GM18498 (cell line): ENCODE measurements at regions not wholly inside any gene's neighbourhood (a gene's known extent, or its start where the extent isn't known, plus 50 kb on each side); places are given as distances from the start of the nearest gene placed in this dataset.
"Not testable (repeated sequence)": the region's sequence is repeated elsewhere in the genome, so short reads cannot be mapped to it uniquely, and the experiment has no call there.

ENCODE experiments used
- ATAC-seq: cut with Tn5 transposase; IDR thresholded peaks from one replicate; pipeline ENCODE4 v1.9.1; 2021; ENCODE audit warnings: mild to moderate bottlenecking, moderate library complexity; ENCODE audit not compliant: unreplicated experiment

DNA sequence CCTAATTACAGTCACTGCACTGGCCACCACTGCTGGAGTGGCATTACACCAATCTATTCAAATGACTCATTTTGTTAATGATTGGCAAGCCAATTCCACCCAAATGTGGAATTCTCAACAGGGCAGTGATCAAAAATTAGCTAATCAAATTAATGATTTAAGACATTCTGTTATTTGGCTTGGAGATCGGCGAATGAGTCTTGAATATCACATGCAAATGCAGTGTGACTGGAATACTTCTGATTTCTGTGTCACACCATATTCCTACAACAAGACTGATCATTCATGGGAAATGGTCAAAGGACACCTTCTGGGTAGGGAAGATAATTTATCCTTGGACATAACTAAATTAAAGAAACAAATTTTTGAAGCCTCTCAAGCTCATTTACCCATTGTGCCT lies 165.1 kb downstream of the IER5 start:
- ATAC-seq = not testable (repeated sequence)

DNA sequence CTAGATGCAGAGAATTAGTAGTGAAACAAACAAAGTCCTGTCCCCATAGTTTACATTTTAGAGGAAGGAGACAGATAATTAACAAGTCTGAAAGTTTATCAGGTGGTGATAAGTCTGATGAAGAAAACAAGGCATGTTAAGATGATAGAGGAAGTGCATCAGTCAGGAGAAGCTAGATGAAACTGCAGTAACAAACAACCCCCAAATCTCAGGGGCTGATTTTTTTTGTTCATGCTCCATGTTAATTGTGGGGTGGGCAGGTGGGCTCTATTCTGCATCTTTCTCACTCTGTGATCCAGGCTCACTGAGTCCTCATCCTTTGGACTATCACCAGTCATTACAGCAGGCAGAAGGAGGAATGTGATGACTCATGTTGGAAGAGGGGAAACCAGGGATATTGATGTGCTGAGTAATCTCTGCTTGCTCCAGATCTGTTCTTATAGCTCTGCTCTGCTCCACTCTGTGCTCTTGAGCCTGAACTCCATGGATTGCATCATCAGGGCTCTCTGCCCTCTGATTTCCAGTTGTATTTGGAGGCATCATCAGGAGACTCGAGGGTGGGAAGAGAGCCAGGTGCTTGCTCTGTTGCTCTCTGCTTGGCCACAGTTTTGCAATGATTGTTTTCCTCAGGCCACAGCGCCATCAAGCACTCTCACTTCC lies 166.9 kb downstream of the IER5 start:
- ATAC-seq = no peak

DNA sequence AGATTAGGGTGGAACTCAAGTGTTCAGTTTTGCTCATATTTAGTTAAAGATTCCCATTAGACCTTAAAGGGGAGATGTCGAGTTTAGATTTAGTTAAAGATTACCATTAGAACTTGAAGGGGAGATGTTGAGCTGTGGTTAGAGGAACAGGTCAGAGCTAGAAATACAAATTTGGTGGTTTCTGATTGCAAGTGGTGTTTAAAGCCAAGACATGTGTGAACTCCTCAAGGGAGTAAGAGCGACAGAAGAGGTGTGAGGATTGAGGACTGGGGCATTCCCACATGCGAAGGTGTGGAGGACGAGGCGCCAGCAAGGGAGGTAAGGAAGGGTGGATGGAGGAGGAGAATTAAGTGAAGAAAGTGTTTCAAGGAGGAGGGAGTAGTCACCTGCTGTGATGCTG lies 168.6 kb downstream of the IER5 start:
- ATAC-seq = peak; percentile 80

DNA sequence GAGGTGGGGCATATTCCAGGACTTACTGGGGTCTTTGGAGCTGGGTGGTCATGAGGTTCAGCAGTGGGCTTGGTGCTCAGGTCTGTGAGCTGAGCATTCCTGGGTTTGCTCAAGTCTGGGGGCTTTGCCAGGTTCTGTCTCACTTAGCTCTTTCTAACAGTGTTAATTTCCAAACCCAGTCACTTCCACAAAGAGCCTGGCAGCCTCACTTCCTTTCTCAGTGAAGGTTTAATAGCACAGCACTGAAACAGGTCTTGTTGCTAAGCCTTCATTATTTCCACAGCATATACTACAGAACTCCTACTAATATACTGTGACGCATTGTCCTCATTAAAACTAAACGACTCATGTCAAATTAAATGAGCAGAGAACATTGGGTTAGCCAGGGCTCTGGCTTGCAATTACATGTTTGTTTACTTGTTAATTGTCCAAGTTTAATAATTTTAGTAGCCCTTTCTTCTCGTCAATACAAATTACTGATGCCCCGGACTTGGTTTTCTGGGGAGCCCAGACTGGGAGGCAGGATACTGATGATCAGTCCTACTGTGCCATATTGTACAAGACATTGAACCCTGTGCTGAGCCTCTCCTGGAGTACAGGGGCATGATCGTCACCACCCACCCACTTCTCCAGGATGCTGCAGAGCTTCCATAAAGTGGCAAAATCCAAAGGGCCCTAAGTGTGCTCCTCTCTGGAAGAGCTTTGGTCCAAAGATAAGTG lies 170.7 kb downstream of the IER5 start:
- no peak for ATAC-seq

DNA sequence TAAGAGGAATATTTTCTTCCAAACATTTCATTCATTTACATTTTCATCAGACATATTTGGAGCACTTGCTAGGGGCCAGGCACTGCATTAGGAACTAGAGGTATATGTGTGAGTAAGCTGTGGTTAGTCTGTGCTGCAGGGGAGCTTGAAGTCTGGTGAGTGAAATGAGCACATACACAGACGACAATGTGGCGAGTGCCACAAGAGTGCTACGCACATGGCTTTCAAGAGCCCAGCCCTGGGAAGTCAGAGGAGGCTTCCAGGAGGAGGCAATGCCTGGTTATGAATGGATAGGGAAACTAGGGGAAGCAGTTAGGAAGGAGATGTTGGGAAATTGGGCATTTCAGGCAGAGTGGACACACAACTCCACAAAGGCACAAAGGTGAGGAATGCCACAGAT lies 171.8 kb downstream of the IER5 start:
- no peak for ATAC-seq

DNA sequence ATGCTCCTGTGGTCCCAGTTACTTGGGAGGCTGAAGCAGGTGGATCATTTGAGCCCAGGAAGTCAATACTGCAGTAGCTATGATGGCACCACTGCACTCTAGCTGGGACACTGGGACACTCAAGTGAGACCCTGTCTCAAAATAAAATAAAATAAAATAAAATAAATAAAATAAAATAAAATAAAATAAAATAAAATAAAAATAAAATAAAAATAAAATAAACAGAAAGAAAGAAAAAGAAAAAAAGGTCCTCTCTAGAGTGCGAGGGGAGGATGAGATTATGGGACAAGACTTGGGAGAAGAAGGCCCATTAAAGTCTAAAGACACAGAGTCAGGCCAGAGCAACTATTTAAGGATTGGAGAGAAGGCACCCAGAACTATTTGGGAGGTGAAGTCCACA lies 172.5 kb downstream of the IER5 start:
- ATAC-seq = no peak

DNA sequence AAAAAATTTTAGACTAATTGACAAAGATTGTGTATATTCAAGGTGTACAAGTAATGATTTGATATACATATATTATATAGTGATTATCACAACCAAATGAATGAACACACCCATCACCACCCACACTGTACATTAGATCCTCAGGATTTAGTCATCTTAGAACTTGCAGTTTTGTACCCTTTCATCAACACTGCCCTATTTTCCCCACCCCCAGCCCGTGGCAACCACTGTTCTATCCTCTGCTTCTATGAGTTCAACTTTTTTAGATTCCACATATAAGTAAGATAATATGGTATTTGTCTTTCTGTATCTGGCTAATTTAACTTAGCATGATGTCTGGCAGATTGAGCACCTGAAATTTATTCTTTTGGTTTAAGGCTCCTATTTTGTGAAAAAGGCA lies 173.6 kb downstream of the IER5 start:
- ATAC-seq = no peak

DNA sequence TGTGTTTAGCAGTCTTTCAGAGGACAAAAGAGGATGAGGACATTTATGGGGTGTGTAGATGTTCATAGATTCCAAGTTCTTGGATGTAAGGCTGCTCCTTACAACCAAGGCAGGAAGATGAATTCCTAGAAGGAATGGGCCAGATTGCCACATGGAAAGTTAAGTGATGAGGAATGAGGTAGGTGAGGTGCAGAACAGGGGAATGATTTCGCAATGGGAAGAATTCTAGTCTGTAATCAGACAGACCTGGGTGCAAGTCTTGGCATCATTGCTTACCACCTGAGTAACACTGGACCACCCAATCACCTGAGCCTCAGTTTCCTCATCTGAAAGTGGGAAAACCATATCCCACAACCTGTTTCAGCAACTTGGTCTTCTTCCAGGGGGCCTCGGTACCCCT lies 174.9 kb downstream of the IER5 start:
- ATAC-seq = no peak

DNA sequence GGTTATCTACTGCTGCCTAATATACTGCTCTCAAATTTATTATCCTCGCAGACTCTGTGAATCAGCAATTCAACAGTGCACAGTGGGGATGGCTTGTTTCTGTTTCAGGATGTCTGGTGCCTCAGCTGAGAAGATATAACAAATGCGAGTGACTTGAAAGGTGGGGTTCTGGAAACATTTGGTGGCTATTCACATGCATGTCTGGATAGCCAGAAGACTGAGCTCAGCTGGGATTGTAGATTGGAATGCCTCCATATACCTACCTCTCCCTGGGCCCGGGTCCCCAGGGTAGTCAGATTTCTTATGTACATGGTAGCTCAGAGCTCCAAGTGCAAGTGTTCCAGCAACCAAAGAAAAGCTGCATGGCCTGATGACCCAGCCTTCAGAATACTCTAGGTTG lies 176.3 kb downstream of the IER5 start:
- no peak for ATAC-seq

DNA sequence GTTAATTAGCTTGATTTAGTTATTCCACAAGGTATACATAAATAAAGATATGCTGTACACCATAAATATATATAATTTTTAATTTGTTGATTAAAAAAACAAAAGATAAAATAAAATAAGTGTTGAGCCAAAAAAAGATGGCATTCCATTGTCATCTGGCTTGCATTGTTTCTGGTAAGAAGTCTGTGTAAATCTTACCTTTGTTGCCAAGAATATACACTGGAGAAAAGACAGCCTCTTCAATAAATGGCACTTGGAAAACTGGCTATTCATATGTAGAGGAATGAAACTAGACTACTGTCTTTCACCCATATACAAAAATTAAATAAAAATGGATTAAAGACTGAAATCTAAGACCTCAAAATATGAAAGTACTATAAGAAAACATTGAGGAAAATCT lies 196.5 kb downstream of the IER5 start:
- no peak for ATAC-seq

DNA sequence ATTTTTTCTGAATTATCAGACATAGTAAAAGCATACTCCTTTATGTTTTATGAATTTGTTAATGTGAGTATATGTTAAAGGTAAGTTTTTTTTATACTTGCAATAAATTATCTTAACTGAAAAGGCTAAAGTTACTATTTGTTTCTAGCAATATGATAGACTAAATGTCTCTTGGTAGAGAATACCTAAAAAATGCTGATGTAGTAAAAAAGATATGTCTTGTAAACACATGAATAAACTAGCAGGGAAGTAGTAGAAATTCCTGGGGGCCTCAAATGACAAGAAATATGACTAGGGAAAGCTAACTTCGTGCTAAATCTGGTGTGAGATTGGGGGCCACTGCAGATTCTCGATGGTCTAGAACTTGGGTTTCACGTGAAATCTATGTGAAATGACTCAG lies 188.1 kb upstream of the CACNA1E start:
- no peak for ATAC-seq

DNA sequence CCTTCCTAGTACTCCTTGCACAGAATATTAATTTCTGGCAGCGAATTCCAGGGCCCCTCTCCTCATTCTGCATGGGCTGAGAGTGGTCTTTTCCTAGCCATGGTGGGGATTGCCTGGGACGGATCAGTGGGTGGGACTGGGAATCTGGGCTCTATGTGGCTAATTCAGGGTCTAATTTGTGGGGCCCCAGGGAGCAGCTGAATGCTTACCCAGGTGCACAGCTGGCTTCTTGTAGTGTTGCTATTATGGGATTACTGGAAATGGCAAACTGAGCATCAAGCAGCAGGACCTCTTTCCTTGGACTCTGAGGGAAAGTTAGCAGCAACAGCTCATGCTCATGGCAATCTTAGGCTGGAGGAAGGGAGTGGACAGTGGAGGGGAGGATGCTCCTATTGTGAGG lies 187.1 kb upstream of the CACNA1E start:
- no peak for ATAC-seq

DNA sequence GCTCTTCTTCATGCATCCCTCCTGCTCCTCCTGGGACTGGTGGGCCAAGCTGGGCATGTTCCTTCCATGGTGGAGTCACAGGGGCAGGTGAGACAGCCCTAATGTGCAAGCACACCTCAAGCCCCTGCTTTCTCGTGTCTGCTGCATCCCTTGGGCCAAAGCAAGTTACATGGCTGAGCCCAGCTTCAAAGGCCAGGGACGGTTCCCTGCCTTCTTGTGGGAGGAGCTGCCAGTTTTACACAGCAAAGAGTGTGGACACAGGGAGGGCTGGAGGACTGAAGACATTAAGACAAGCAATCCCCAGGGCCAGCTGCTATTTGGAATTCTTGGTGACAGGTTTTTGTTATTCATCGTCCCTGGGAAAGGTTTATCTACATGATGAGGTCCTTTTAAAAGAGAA lies 175.2 kb upstream of the CACNA1E start:
- ATAC-seq = no peak

DNA sequence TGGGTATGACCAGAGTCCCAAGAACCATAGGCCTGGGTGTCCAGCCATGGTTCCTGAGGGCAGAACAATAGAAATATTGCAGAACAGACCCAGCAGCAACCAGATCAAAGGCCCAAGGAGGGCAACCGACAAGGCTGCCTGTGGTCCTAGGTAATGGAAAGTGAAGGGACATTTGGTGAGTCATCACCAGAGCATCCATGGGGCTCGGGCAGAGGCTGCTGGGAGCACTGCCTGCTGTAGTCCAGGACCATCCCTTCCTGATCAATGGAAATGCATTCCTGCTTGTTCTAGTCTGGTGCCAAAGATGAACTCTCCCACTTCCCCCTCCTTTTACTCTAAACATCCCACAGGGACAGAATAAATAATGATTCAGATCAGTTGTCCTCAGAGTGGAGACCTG lies 172.8 kb upstream of the CACNA1E start:
- ATAC-seq = no peak

DNA sequence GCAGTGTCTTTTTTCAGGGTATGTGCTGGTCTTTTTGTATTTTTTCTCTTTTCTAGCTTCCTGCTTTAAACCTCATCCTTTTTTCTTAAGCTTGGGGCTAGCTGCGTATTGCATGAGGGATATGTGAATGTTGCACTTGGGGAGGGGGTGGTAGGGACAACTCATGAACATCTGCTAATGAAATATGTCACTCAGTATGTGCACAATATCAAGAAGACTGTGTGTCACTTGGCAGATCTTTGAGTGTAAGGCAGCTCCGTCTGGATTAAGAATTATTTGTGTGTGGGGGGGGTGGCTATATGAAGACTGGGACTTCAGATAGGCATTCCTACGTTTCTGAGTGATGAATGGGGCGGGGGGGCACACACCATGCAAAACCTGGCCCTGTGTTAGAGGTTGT lies 170.4 kb upstream of the CACNA1E start:
- ATAC-seq = no peak

DNA sequence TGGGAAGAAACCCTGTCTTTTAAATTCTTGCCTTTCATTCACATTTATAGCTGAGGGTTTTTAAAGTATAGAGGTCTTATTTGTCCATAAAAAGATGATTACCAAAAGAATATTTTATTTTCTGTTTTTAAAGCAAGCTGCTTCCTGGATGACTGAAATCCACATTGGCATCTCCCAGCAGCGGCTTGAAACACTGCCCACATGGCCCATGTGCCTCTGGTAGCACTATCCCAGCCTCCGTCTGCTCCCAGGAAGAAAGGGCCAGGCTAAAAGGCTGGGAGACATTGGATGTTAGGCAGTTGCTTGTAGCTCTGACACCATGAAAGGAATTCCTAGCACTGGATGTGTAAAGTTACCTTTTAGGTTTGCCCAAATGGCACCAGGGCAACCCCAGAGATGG lies 169.9 kb upstream of the CACNA1E start:
- ATAC-seq = no peak

DNA sequence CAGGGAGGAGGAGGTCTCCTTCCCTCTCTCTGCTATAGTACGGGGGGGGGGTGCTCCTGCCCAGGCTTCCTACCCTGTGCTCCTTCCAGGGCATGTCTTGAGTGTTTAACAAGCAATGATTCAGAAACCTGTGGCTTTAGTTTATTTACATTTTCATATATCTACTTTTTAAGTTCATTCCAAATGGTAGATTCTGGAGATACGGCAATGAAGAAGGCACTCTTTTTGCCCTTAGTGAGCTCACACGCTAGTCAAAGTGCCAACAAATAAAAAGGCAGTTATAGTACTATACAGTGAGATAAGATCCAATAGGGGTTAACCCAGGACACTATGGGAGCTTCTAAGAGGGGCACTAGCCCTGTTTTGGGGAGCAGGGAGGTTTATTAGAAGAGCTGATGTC lies 169.3 kb upstream of the CACNA1E start:
- no peak for ATAC-seq

DNA sequence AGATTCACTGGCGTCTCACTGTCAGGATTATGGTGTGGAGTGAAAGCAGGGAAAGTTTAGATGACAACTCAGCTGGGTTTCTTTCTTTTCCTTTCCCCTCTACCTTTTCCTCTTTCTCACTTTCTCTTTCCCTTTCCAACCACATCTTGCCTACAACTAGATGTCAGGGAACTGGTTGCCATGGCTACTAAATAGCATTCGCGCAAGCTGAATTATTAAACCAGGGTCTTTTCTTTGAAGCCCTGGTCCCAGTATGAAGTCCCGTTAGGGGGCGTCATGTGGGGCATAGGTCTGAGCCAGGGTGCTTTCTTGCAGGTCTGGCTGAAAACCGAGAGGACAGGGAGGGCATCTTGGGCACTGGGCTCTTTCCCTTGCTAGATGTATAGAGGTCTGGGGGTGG lies 168.4 kb upstream of the CACNA1E start:
- no peak for ATAC-seq

DNA sequence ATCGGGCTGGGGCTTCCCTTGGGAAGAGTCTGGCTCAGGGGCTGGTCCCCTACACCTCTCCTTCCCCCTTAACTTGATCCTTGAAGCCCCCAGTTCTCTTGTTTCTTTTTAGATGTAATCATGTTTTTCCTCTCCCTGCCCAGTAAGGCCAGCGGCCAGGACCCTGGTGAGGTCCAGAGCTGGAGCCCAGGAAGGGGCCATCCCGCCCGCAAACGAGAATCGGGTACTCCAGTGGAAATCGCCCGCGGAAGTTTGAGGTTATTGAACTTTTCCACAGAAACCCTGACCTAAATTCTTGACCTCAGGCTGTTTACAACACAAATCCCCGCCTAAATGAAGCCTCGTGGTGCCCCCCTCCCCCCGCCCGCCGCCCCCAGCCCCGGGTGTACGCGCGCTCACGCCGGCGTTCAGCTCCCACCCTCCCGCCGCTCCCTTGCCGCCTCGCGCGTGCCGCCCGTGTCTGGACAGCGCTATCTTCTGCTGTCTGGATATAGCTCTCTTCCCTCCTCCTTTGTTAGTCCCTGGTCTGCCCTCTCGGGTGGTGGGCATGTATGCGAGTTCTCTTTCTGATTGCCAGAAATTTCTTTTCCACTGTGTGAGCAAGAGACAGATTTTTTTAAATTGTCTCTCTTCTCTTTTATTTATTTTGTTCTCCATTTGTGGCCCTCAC lies 165.9 kb upstream of the CACNA1E start:
- no peak for ATAC-seq

DNA sequence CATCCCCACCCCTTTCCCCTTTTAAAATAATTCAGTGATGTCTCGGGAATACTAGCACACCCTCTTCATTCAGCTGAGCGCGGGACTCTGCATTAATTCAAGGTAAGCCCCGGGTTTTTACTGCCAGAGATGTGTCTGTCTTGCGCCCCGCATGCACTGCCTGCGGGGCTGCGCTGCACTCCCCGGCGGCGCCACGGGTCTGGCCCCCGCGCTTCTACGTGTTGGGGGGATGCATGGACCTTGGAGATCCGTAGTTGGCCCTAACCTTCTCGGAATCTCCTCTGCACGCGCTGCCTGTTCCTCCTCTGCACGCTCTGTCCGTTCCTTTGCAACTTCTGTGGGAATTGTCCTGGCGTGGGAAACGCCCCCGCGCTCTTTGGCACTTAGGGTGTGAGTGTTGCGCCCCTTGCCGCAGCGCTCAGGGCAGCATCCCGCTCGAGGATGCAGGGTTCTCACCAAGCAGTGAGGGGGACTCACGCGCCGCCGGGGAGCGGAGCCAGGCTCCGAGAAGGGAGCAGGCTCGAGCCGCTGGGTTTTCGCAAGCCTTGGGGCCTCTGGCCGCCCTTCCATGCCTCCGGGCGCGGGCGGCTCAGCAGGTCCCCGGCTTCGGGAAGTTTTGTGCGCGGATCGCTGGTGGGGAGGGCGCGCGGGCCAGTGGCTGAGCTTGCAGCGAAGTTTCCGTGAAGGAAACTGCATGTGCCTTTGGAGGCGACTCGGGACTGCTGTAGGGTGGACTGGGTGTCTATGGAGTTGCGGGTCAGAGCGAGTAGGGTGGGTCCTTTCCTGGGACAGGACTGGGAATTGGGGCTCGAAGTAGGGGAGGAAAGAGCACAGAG lies 165.1 kb upstream of the CACNA1E start:
- no peak for ATAC-seq

DNA sequence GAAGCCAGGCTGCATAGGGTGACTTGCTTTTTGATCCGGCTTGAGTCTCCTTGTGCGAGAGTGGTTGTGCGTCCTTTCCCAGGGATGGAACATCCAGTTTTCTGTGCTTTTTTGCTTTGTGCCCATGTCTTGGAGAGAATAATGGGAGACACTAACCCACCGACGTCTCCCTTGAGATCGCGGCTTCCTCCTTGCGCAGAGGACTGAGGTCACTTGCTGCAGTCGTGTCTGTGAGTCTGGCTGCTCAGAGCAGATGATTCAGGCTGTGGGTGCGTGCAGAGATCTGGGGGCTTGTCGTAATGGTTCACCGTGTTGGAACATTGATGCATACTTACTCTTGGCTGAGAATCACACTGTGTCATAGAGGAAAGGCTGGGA lies 164.5 kb upstream of the CACNA1E start:
- ATAC-seq = no peak

DNA sequence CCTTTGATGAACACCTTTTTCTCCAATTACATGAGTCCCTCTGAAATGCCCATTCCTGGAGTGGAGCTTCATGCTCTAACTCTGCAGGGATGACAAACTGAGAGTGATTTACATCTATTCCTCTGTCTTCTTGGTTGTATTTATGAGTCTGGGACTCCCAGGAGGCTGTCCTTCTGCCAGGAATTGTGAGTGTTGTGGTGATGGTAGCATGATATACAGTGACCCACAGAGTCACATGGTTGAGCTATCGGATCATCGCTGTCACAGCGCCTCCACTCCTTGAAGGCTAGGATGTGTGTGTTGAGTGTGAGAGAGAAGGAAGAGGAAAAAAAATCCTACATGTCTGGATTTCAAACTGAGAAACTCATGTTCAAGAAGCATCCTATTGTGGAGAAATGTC lies 163.4 kb upstream of the CACNA1E start:
- no peak for ATAC-seq
